ENCODE measurements at regions not wholly inside any gene's neighbourhood (a gene's known extent, or its start where the extent isn't known, plus 50 kb on each side); places are given as distances from the start of the nearest gene placed in this dataset.

- Histone ChIP-seq H3K9me3 (peaks cover 0 to 6% (median 0%) of the 10 kb centered on the region in 3 donors), H3K4me3 (no peak overlapping the region), H3K27ac (no peak overlapping the region), H3K27me3 (no peaks in the 10 kb centered on the region), H3K36me3 (no peaks in the 10 kb centered on the region), H3K4me1 (no peaks in the 10 kb centered on the region)
- TF ChIP-seq CTCF (IDR thresholded peaks at IDR 0.05 in 4 of 5, conservative IDR thresholded peaks at IDR 0.05 in 1 of 5) (no peak), POLR2A (IDR thresholded peaks at IDR 0.05) (no peak)
- intact Hi-C loops (cut with DNase I; ENCODE audit: low total_unique reads) (no loop called here), in situ Hi-C loops (cut with MboI; ENCODE audit: low sequenced_read_pairs in 4 of 4) (no loop called here)
- no peak for ATAC-seq
- no peak for DNase-seq
Measured at GRCh38 chr16:72430121-72430520, 258.2 kb upstream of the PMFBP1 start.

GRCh38 chr16:72429671-72430081 lies 257.7 kb upstream of the PMFBP1 start:
- DNase-seq (no peak), ATAC-seq (no peak)
- H3K4me1 ChIP-seq, result no peaks in the 10 kb centered on the region
- no peak for TF ChIP-seq POLR2A (IDR thresholded peaks at IDR 0.05)
- no peak for TF ChIP-seq CTCF (IDR thresholded peaks at IDR 0.05 in 4 of 5, conservative IDR thresholded peaks at IDR 0.05 in 1 of 5)
- H3K4me3 ChIP-seq, result no peak overlapping the region
- intact Hi-C loops (cut with DNase I; ENCODE audit: low total_unique reads) (no loop called here), in situ Hi-C loops (cut with MboI; ENCODE audit: low sequenced_read_pairs in 4 of 4) (no loop called here)
- no peaks in the 10 kb centered on the region for H3K27me3 ChIP-seq
- H3K9me3 ChIP-seq, result peaks cover 0 to 4% (median 0%) of the 10 kb centered on the region in 3 donors
- H3K27ac ChIP-seq, result no peak overlapping the region
- no peaks in the 10 kb centered on the region for H3K36me3 ChIP-seq

GRCh38 chr16:72428681-72429376 lies 256.9 kb upstream of the PMFBP1 start:
- intact Hi-C loops (cut with DNase I; ENCODE audit: low total_unique reads), result no loop called here
- ATAC-seq (no peak), DNase-seq (no peak)
- Histone ChIP-seq H3K4me3 (no peak overlapping the region), H3K9me3 (no peaks in the 10 kb centered on the region), H3K4me1 (no peaks in the 10 kb centered on the region), H3K36me3 (no peaks in the 10 kb centered on the region), H3K27me3 (no peaks in the 10 kb centered on the region), H3K27ac (no peak overlapping the region)
- in situ Hi-C loops (cut with MboI; ENCODE audit: low sequenced_read_pairs in 4 of 4), result no loop called here
- TF ChIP-seq POLR2A (IDR thresholded peaks at IDR 0.05) (no peak), CTCF (IDR thresholded peaks at IDR 0.05 in 4 of 5, conservative IDR thresholded peaks at IDR 0.05 in 1 of 5) (no peak)

- Histone ChIP-seq H3K4me1 (no peaks in the 10 kb centered on the region), H3K9me3 (no peaks in the 10 kb centered on the region), H3K27ac (no peak overlapping the region), H3K36me3 (no peaks in the 10 kb centered on the region), H3K4me3 (no peak overlapping the region), H3K27me3 (no peaks in the 10 kb centered on the region)
- TF ChIP-seq CTCF (IDR thresholded peaks at IDR 0.05 in 4 of 5, conservative IDR thresholded peaks at IDR 0.05 in 1 of 5), result no peak
- TF ChIP-seq POLR2A (IDR thresholded peaks at IDR 0.05), result no peak
- no peak for DNase-seq
- intact Hi-C loops (cut with DNase I; ENCODE audit: low total_unique reads) (no loop called here), in situ Hi-C loops (cut with MboI; ENCODE audit: low sequenced_read_pairs in 4 of 4) (no loop called here)
- no peak for ATAC-seq
Measured at GRCh38 chr16:72427783-72428331, 255.9 kb upstream of the PMFBP1 start.
